ENCODE measurements at regions not wholly inside any gene's neighbourhood (a gene's known extent, or its start where the extent isn't known, plus 50 kb on each side); places are given as distances from the start of the nearest gene placed in this dataset.
"Not testable (repeated sequence)": the region's sequence is repeated elsewhere in the genome, so short reads cannot be mapped to it uniquely, and the experiment has no call there.

GRCh38 chr1:191511480-191511879 is 646.8 kb upstream of the RGS18 start:
- not testable (repeated sequence) for DNase-seq

GRCh38 chr1:191517826-191518225 is 640.4 kb upstream of the RGS18 start:
- no peak for DNase-seq

GRCh38 chr1:191519519-191519918 is 638.7 kb upstream of the RGS18 start:
- DNase-seq: no peak

- no peak for DNase-seq
These were observed 637.9 kb upstream of the RGS18 start for GRCh38 chr1:191520345-191520744.

GRCh38 chr1:191525944-191526343 is 632.3 kb upstream of the RGS18 start:
- DNase-seq: not testable (repeated sequence)

GRCh38 chr1:191528275-191528674 is 630.0 kb upstream of the RGS18 start:
- no peak for DNase-seq

- DNase-seq: no peak
These were observed 627.3 kb upstream of the RGS18 start for GRCh38 chr1:191530928-191531327.

GRCh38 chr1:191533254-191533653 is 625.0 kb upstream of the RGS18 start:
- no peak for DNase-seq

- DNase-seq: no peak
These were observed 621.4 kb upstream of the RGS18 start for GRCh38 chr1:191536791-191537429.

GRCh38 chr1:191541758-191542157 is 616.5 kb upstream of the RGS18 start:
- DNase-seq: no peak

GRCh38 chr1:191542444-191542843 is 615.8 kb upstream of the RGS18 start:
- no peak for DNase-seq

GRCh38 chr1:191546803-191547202 is 611.5 kb upstream of the RGS18 start:
- no peak for DNase-seq

GRCh38 chr1:191551019-191551418 is 607.2 kb upstream of the RGS18 start:
- no peak for DNase-seq

GRCh38 chr1:191558379-191558778 is 599.9 kb upstream of the RGS18 start:
- DNase-seq: no peak

- DNase-seq: no peak
These were observed 597.0 kb upstream of the RGS18 start for GRCh38 chr1:191561276-191561675.

- no peak for DNase-seq
These were observed 594.0 kb upstream of the RGS18 start for GRCh38 chr1:191564275-191564674.

GRCh38 chr1:191572479-191572878 is 585.8 kb upstream of the RGS18 start:
- DNase-seq: no peak

- DNase-seq: no peak
These were observed 583.1 kb upstream of the RGS18 start for GRCh38 chr1:191575180-191575579.

GRCh38 chr1:191575746-191576145 is 582.5 kb upstream of the RGS18 start:
- no peak for DNase-seq

- DNase-seq: no peak
These were observed 581.0 kb upstream of the RGS18 start for GRCh38 chr1:191577213-191577612.

- no peak for DNase-seq
These were observed 580.0 kb upstream of the RGS18 start for GRCh38 chr1:191578281-191578680.

- DNase-seq: no peak
These were observed 579.2 kb upstream of the RGS18 start for GRCh38 chr1:191579019-191579418.

GRCh38 chr1:191582169-191582568 is 576.1 kb upstream of the RGS18 start:
- DNase-seq: no peak

- no peak for DNase-seq
These were observed 573.2 kb upstream of the RGS18 start for GRCh38 chr1:191585095-191585494.

GRCh38 chr1:191588905-191589304 is 569.4 kb upstream of the RGS18 start:
- no peak for DNase-seq
